HCT116 (cell line): ENCODE measurements at regions not wholly inside any gene's neighbourhood (a gene's known extent, or its start where the extent isn't known, plus 50 kb on each side); places are given as distances from the start of the nearest gene placed in this dataset.

Experiments
- ATAC-seq: fragments of 200-7000 bp; cut with Tn5 transposase; 2 replicates; pipeline ENCODE4 v1.9.1; 2020; ENCODE audit warnings: mild to moderate bottlenecking, moderate library complexity
- BruUV-seq: library from RNA; stranded (reverse); fragments of 400-500 nt; replicated peaks from 2 replicates; lab custom pipeline; 2021; lab: Mats Ljungman, UMichigan
- CTCF ChIA-PET: fragments of 300-600 bp; sonication (Branson Sonifier 250); formaldehyde crosslinking; loops from one replicate; lab custom pipeline; 2021; ENCODE audit warnings: antibody characterized with exemption; lab: Charles Lee
- POLR2A ChIA-PET: fragments of 300-600, 350-600 bp; sonication (Branson Sonifier 250); formaldehyde crosslinking; loops from one replicate; lab custom pipeline; 2021; ENCODE audit warnings: antibody characterized with exemption; lab: Charles Lee
- RAD21 ChIA-PET, 2 experiments: fragments of 300-600 bp; sonication (Branson Sonifier 250); formaldehyde crosslinking; loops; one replicate each; lab custom pipeline; 2023; ENCODE audit warnings: low total read pairs in 2 of 2; ENCODE audit not compliant: uncharacterized antibody in 2 of 2, unreplicated experiment in 2 of 2, low non-redundant PET in 1 of 2; lab: Charles Lee
- DNase-seq: peaks from one replicate; pipeline ENCODE4 v3.0.0-alpha.2; 2010; ENCODE audit warnings: low read depth, low spot score
- H2AFZ ChIP-seq: fragments of 200-600 bp; shearing (Covaris generic), sonication (generic); 2 replicates; pipeline ENCODE4 v1.6.1; 2017; ENCODE audit warnings: low read depth, mixed run types, mixed read lengths, antibody characterized with exemption, low read length; ENCODE audit not compliant: poor library complexity, severe bottlenecking
- H3K27ac ChIP-seq: 2 replicates; pipeline ENCODE4 v1.5.1; 2012; ENCODE audit warnings: low read depth, low read length
- H3K27me3 ChIP-seq: fragments of 200-600 bp; sonication (generic); 2 replicates; pipeline ENCODE4 v1.6.1; 2016; ENCODE audit warnings: mixed run types, low read length, mixed read lengths; ENCODE audit not compliant: insufficient read depth
- H3K36me3 ChIP-seq, 2 experiments: fragments of 200-500 bp in 1 of 2; fragments of 200-600 bp in 1 of 2; sonication (Bioruptor generic) in 1 of 2; sonication (generic) in 1 of 2; 2 replicates each; pipeline versions ENCODE4 v1.5.1 to v1.6.1; 2014 to 2016; ENCODE audit warnings: low read length in 2 of 2, inconsistent platforms in 1 of 2, mixed read lengths in 1 of 2, mixed run types in 1 of 2; ENCODE audit not compliant: insufficient read depth in 2 of 2, control insufficient read depth in 1 of 2
- H3K4me1 ChIP-seq, 2 experiments: fragments of 200-600 bp in 1 of 2; sonication (generic) in 1 of 2; 2 replicates each; pipeline versions ENCODE4 v1.5.1 to v1.6.1; 2012 to 2017; ENCODE audit warnings: low read length in 2 of 2, inconsistent platforms in 1 of 2, mild to moderate bottlenecking in 1 of 2, mixed read lengths in 1 of 2, mixed run types in 1 of 2, moderate library complexity in 1 of 2; ENCODE audit not compliant: insufficient read depth in 2 of 2, control insufficient read depth in 1 of 2
- H3K4me2 ChIP-seq: fragments of 200-600 bp; sonication (generic); 2 replicates; pipeline ENCODE4 v1.6.1; 2017; ENCODE audit warnings: mixed run types, low read length, mixed read lengths
- H3K4me3 ChIP-seq, 2 experiments: fragments of 200-600 bp in 1 of 2; sonication (generic) in 1 of 2; replicated peaks in 1 of 2; 2 replicates each; pipeline ENCODE4 v1.5.1; 2011 to 2016; ENCODE audit warnings: low read length in 2 of 2, control low read depth in 1 of 2, low read depth in 1 of 2, mild to moderate bottlenecking in 1 of 2, mixed read lengths in 1 of 2, mixed run types in 1 of 2
- H3K79me2 ChIP-seq: fragments of 200-600 bp; sonication (generic); 2 replicates; pipeline ENCODE4 v1.6.1; 2017; ENCODE audit warnings: mild to moderate bottlenecking, mixed run types, low read length, moderate library complexity, mixed read lengths; ENCODE audit not compliant: insufficient read depth
- H3K9ac ChIP-seq: fragments of 200-600 bp; sonication (generic); 2 replicates; pipeline ENCODE4 v1.6.1; 2016; ENCODE audit warnings: low read length, mixed read lengths
- H3K9me2 ChIP-seq: fragments of 200-600 bp; sonication (generic), shearing (Covaris generic); 2 replicates; pipeline ENCODE4 v1.6.1; 2017; ENCODE audit warnings: mixed run types, mild to moderate bottlenecking, moderate library complexity; ENCODE audit not compliant: insufficient read depth
- H3K9me3 ChIP-seq, 2 experiments: fragments of 200-500 bp in 1 of 2; fragments of 200-600 bp in 1 of 2; sonication (Bioruptor generic) in 1 of 2; sonication (generic) in 1 of 2; 2 replicates each; pipeline ENCODE4 v1.6.1; 2014 to 2017; ENCODE audit warnings: low read length in 2 of 2, mixed read lengths in 2 of 2, inconsistent platforms in 1 of 2, low read depth in 1 of 2, mild to moderate bottlenecking in 1 of 2, mixed run types in 1 of 2, moderate library complexity in 1 of 2; ENCODE audit not compliant: control insufficient read depth in 1 of 2, insufficient read depth in 1 of 2
- H4K20me1 ChIP-seq: fragments of 200-600 bp; sonication (generic), shearing (Covaris generic); 2 replicates; pipeline ENCODE4 v1.6.1; 2017; ENCODE audit warnings: mixed run types, mild to moderate bottlenecking, moderate library complexity; ENCODE audit not compliant: insufficient read depth
- CBX3 ChIP-seq: IDR thresholded peaks from 2 replicates; pipeline ENCODE4 v1.6.1; 2012; ENCODE audit warnings: low read depth
- CEBPB ChIP-seq: IDR thresholded peaks from 2 replicates; pipeline ENCODE4 v1.6.1; 2012; ENCODE audit warnings: low read depth
- EZH2 ChIP-seq: fragments of 200-600 bp; sonication (generic); IDR thresholded peaks from 2 replicates; pipeline ENCODE4 v1.6.1; 2017; ENCODE audit warnings: antibody characterized with exemption, mixed run types
- POLR2AphosphoS5 ChIP-seq: IDR thresholded peaks from 2 replicates; pipeline ENCODE4 v1.6.1; 2011; ENCODE audit warnings: mild to moderate bottlenecking, low read depth, low read length, moderate library complexity
- RAD21 ChIP-seq: IDR thresholded peaks from 2 replicates; pipeline ENCODE4 v1.6.1; 2012; ENCODE audit warnings: low read depth, mild to moderate bottlenecking
- SP1 ChIP-seq: IDR thresholded peaks from 2 replicates; pipeline ENCODE4 v1.6.1; 2012; ENCODE audit warnings: low read depth
- SRF ChIP-seq: IDR thresholded peaks from 2 replicates; pipeline ENCODE4 v1.6.1; 2012; ENCODE audit warnings: low read depth
- ZFX ChIP-seq: fragments of 450-650 bp; IDR thresholded peaks from 2 replicates; pipeline ENCODE4 v1.6.1; 2017
- ZNF274 ChIP-seq: fragments of 200-500 bp; sonication (Bioruptor generic); IDR thresholded peaks from 2 replicates; pipeline ENCODE4 v1.6.1; 2014; ENCODE audit warnings: mild to moderate bottlenecking, low read depth, low read length, inconsistent platforms
- intact Hi-C: fragments of 100-400 bp; cut with micrococcal nuclease; formaldehyde crosslinking; loops from 2 replicates; pipeline ENCODE4 v1.10.0; 2022
- TF ChIP-seq, protein P1 (sequence below): IDR thresholded peaks from 2 replicates; pipeline ENCODE4 v1.6.1; 2011; ENCODE audit warnings: mild to moderate bottlenecking, low read length, moderate library complexity; ENCODE audit not compliant: insufficient replicate concordance; ENCODE audit errors: extremely low read depth
- TF ChIP-seq, protein P2 (sequence below): IDR thresholded peaks from 2 replicates; pipeline ENCODE4 v1.6.1; 2012

DNA sequence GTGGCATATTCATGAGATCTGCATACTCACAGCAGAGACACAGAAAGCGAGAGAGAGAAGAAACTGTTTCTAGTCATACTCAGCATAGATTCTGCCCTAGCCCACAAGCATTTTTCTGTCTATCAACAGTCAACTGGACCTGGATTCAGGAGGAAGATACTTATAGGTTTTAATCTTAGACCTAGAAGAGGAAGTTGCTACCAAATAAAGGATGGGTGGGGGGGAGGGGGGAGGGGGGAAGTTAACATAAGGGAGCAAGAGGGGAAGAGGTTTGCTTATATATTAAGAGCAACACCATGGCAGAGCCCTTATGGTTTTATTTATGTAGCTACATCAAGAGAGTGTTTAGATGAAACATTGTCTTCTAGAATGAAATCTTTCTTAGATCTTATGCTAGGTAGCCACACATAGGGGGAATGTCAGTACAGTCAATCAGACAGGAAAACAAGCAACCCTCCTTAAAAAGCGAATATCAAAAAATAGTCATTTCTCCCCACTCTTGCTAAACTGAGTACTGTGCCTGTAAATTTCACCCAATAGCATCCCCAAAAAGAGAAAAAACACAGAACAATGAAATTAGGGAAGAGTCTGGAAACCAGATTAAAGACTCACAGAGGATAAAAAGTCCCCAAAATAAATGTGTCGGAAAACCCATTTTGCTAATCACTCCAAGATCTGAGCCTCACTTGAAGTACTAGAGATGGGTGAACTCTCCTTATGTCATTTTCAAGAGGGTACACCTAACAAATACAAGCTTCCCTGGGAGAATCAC is 192.7 kb upstream of the NR4A3 start:
- no peaks in the 10 kb centered on the region for H3K9me2 ChIP-seq
- no peaks in the 10 kb centered on the region for H4K20me1 ChIP-seq
- no peak overlapping the region for H2AFZ ChIP-seq
- H3K36me3 ChIP-seq, result no peaks in the 10 kb centered on the region
- RAD21 ChIA-PET, result no interaction called here
- intact Hi-C loops, result no loop called here
- H3K9ac ChIP-seq, result no peak overlapping the region
- no peaks in the 10 kb centered on the region for H3K79me2 ChIP-seq
- no peaks in the 10 kb centered on the region for H3K9me3 ChIP-seq
- no peak for TF ChIP-seq RAD21
- no peak for TF ChIP-seq POLR2AphosphoS5
- TF ChIP-seq ZNF274, result no peak
- TF ChIP-seq, all 23 proteins: peak for 0
- H3K27me3 ChIP-seq, result no peaks in the 10 kb centered on the region; the same call in 1 of the 2 replicates
- ATAC-seq (no peak), DNase-seq (no peak)
- H3K27ac ChIP-seq, result no peak overlapping the region
- H3K4me2 ChIP-seq, result no peak overlapping the region
- H3K4me1 ChIP-seq, result no peaks in the 10 kb centered on the region
- POLR2A ChIA-PET, result no interaction called here
- no peak overlapping the region for H3K4me3 ChIP-seq
- CTCF ChIA-PET, result no interaction called here
- BruUV-seq, result no TSS peak

- H2AFZ ChIP-seq, result no peak overlapping the region
- ATAC-seq (no peak), DNase-seq (no peak)
- H3K27me3 ChIP-seq, result no peaks in the 10 kb centered on the region; the same call in 1 of the 2 replicates
- BruUV-seq, result no TSS peak
- H3K36me3 ChIP-seq, result no peaks in the 10 kb centered on the region
- no peaks in the 10 kb centered on the region for H3K9me2 ChIP-seq
- no peak overlapping the region for H3K9ac ChIP-seq
- H3K4me2 ChIP-seq, result no peak overlapping the region
- H3K27ac ChIP-seq, result no peak overlapping the region
- no peaks in the 10 kb centered on the region for H4K20me1 ChIP-seq
- no peak overlapping the region for H3K4me3 ChIP-seq
- intact Hi-C loops, result no loop called here
- H3K79me2 ChIP-seq, result no peaks in the 10 kb centered on the region
- no peaks in the 10 kb centered on the region for H3K9me3 ChIP-seq
- POLR2A ChIA-PET, result no interaction called here
- TF ChIP-seq, protein P1, sequence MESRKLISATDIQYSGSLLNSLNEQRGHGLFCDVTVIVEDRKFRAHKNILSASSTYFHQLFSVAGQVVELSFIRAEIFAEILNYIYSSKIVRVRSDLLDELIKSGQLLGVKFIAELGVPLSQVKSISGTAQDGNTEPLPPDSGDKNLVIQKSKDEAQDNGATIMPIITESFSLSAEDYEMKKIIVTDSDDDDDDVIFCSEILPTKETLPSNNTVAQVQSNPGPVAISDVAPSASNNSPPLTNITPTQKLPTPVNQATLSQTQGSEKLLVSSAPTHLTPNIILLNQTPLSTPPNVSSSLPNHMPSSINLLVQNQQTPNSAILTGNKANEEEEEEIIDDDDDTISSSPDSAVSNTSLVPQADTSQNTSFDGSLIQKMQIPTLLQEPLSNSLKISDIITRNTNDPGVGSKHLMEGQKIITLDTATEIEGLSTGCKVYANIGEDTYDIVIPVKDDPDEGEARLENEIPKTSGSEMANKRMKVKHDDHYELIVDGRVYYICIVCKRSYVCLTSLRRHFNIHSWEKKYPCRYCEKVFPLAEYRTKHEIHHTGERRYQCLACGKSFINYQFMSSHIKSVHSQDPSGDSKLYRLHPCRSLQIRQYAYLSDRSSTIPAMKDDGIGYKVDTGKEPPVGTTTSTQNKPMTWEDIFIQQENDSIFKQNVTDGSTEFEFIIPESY, result no peak
- TF ChIP-seq CEBPB (no peak), SRF (no peak), SP1 (no peak), ZNF274 (no peak), ZFX (no peak), EZH2 (no peak), CBX3 (no peak)
- TF ChIP-seq, protein P2, sequence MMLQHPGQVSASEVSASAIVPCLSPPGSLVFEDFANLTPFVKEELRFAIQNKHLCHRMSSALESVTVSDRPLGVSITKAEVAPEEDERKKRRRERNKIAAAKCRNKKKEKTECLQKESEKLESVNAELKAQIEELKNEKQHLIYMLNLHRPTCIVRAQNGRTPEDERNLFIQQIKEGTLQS, result no peak
- TF ChIP-seq, all 23 proteins: peak for 0
- CTCF ChIA-PET, result no interaction called here
- H3K4me1 ChIP-seq, result no peaks in the 10 kb centered on the region
- RAD21 ChIA-PET, result no interaction called here
Observed at GRCh38 chr9:99632349-99633038, 189.2 kb upstream of the NR4A3 start.
